Left ventricle myocardium inferior (tissue), 1 donor: ENCODE measurements at regions not wholly inside any gene's neighbourhood (a gene's known extent, or its start where the extent isn't known, plus 50 kb on each side); places are given as distances from the start of the nearest gene placed in this dataset.
A peak's percentile ranks its signal among the peaks of the same experiment; 100 is the strongest.

Source experiments
- DNase-seq: peaks from one replicate; pipeline ENCODE4 v3.0.0-alpha.2; 2020
- H3K27ac ChIP-seq: fragments of 200-600 bp; replicated peaks from 2 replicates; pipeline ENCODE4 v1.8.0; 2021
- H3K27me3 ChIP-seq: fragments of 200-600 bp; 2 replicates; pipeline ENCODE4 v1.8.0; 2021; ENCODE audit warnings: low read depth
- H3K36me3 ChIP-seq: fragments of 200-600 bp; 2 replicates; pipeline ENCODE4 v1.8.0; 2021
- H3K4me1 ChIP-seq: fragments of 200-600 bp; 2 replicates; pipeline ENCODE4 v1.8.0; 2021
- H3K4me3 ChIP-seq: fragments of 200-600 bp; 2 replicates; pipeline ENCODE4 v1.8.0; 2021; ENCODE audit warnings: mild to moderate bottlenecking, moderate library complexity
- H3K9me3 ChIP-seq: fragments of 200-600 bp; replicated peaks from 2 replicates; pipeline ENCODE4 v1.8.0; 2021
- CTCF ChIP-seq: fragments of 200-600 bp; IDR thresholded peaks from 2 replicates; pipeline ENCODE4 v1.8.0; 2021; ENCODE audit warnings: antibody characterized with exemption, mild to moderate bottlenecking, borderline replicate concordance
- intact Hi-C: fragments of 100-400 bp; cut with micrococcal nuclease; formaldehyde crosslinking; loops from one replicate; pipeline ENCODE4 v1.11.0; 2022
- donor health status: DM: no; HTN: yes; CAD: no; lungs with severe emphysema.

GRCh38 chr2:240291337-240292034 is 144.0 kb upstream of the GPC1 start:
- Histone ChIP-seq H3K9me3 (no peaks in the 10 kb centered on the region), H3K4me1 (peaks cover 56% of the 10 kb centered on the region), H3K36me3 (no peaks in the 10 kb centered on the region), H3K4me3 (no peak overlapping the region), H3K27ac (no peak overlapping the region), H3K27me3 (no peaks in the 10 kb centered on the region)
- DNase-seq = no peak
- intact Hi-C loops = no loop called here
- no peak for TF ChIP-seq CTCF

- peaks cover 56% of the 10 kb centered on the region for H3K4me1 ChIP-seq
- intact Hi-C loops = no loop called here
- TF ChIP-seq CTCF = no peak
- no peak for DNase-seq
- H3K9me3 ChIP-seq = no peaks in the 10 kb centered on the region
- no peak overlapping the region for H3K4me3 ChIP-seq
- no peaks in the 10 kb centered on the region for H3K36me3 ChIP-seq
- H3K27me3 ChIP-seq = no peaks in the 10 kb centered on the region
- H3K27ac ChIP-seq = no peak overlapping the region
These were observed 143.4 kb upstream of the GPC1 start for GRCh38 chr2:240292035-240292574.

- Histone ChIP-seq H3K27me3 (no peaks in the 10 kb centered on the region), H3K9me3 (no peaks in the 10 kb centered on the region), H3K4me1 (peaks cover 54% of the 10 kb centered on the region), H3K4me3 (no peak overlapping the region), H3K36me3 (no peaks in the 10 kb centered on the region), H3K27ac (peak overlapping the region; percentile 81)
- intact Hi-C loops = no loop called here
- no peak for TF ChIP-seq CTCF
- no peak for DNase-seq
These were observed 142.6 kb upstream of the GPC1 start for GRCh38 chr2:240292619-240293525.

- intact Hi-C loops = no loop called here
- Histone ChIP-seq H3K27ac (peak overlapping the region; percentile 81), H3K4me1 (peaks cover 52% of the 10 kb centered on the region)
These were observed 141.7 kb upstream of the GPC1 start for GRCh38 chr2:240293557-240294461.

More at GRCh38 chr2:240293557-240294461, 141.7 kb upstream of the GPC1 start:
- Histone ChIP-seq H3K27me3 (no peaks in the 10 kb centered on the region), H3K4me3 (no peak overlapping the region), H3K9me3 (no peaks in the 10 kb centered on the region), H3K36me3 (no peaks in the 10 kb centered on the region)
- DNase-seq = peak; percentile 58
- TF ChIP-seq CTCF = no peak
